Osteoblast (primary cell): ENCODE measurements at regions not wholly inside any gene's neighbourhood (a gene's known extent, or its start where the extent isn't known, plus 50 kb on each side); places are given as distances from the start of the nearest gene placed in this dataset.

Experiments
- DNase-seq: peaks from one replicate; pipeline ENCODE4 v3.0.0; 2011; ENCODE audit warnings: low spot score, mixed read lengths; ENCODE audit not compliant: insufficient read length; ENCODE audit errors: missing footprints
- H2AFZ ChIP-seq: 2 replicates; pipeline ENCODE4 v1.6.0; 2011; ENCODE audit warnings: mild to moderate bottlenecking, low read length
- H3K27ac ChIP-seq: 2 replicates; pipeline ENCODE4 v1.5.1; 2011; ENCODE audit warnings: mild to moderate bottlenecking, low read depth, low read length, moderate library complexity
- H3K27me3 ChIP-seq: 2 replicates; pipeline ENCODE4 v1.6.0; 2012; ENCODE audit warnings: mild to moderate bottlenecking, control low read depth, inconsistent platforms, low read length, moderate library complexity; ENCODE audit not compliant: insufficient read depth
- H3K36me3 ChIP-seq: 2 replicates; pipeline ENCODE4 v1.5.1; 2011; ENCODE audit warnings: mild to moderate bottlenecking, low read length, control low read depth, moderate library complexity; ENCODE audit not compliant: insufficient read depth
- H3K4me1 ChIP-seq: 2 replicates; pipeline ENCODE4 v1.5.1; 2011; ENCODE audit warnings: mild to moderate bottlenecking, low read length, control low read depth, moderate library complexity; ENCODE audit not compliant: insufficient read depth
- H3K4me2 ChIP-seq: 2 replicates; pipeline ENCODE4 v1.6.0; 2011; ENCODE audit warnings: mild to moderate bottlenecking, low read length; ENCODE audit not compliant: insufficient read depth
- H3K4me3 ChIP-seq: fragments of 200-600 bp; sonication (generic); 3 replicates; pipeline ENCODE4 v1.5.1; 2012; ENCODE audit warnings: mild to moderate bottlenecking, low read length, inconsistent platforms; ENCODE audit not compliant: insufficient read depth
- H3K79me2 ChIP-seq: 2 replicates; pipeline ENCODE4 v1.6.0; 2012; ENCODE audit warnings: mild to moderate bottlenecking, low read length, control low read depth, inconsistent platforms; ENCODE audit not compliant: insufficient read depth
- H3K9me3 ChIP-seq: 2 replicates; pipeline ENCODE4 v1.5.1; 2011; ENCODE audit warnings: low read depth, low read length, control low read depth
- H4K20me1 ChIP-seq: 2 replicates; pipeline ENCODE4 v1.6.0; 2012; ENCODE audit warnings: mild to moderate bottlenecking, low read length, control low read depth; ENCODE audit not compliant: insufficient read depth
- TF ChIP-seq, protein P1 (sequence below): IDR thresholded peaks from 2 replicates; pipeline ENCODE4 v1.5.1; 2011; ENCODE audit warnings: mild to moderate bottlenecking, low read depth, low read length, moderate library complexity; ENCODE audit errors: extremely low read depth

DNA sequence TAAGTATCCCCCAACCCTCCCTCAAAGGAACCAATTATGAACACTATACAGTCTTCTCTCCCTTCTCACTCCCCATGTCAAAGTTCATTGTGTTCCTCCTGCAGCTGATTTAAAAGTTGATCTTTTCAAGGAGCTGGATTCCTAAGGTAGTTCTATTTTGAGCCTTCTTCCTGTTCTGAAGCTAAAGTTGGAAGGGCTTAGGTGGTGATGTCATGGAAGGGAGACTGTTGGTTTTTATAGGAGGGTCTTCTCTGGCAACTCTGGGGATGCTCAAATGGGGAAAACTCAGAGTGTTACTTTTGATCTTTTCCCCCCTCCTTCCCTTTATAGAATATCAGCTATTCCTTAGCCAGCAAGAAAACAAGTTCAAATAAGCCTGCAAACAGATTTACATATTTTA, 83.0 kb upstream of the AK4 start:
- Histone ChIP-seq H3K4me2 (no peak overlapping the region), H3K4me3 (no peak overlapping the region), H3K36me3 (no peaks in the 10 kb centered on the region), H2AFZ (no peak overlapping the region), H3K27me3 (peaks cover 15% of the 10 kb centered on the region), H3K27ac (no peak overlapping the region), H3K79me2 (peaks cover 5% of the 10 kb centered on the region), H3K4me1 (peaks cover 10% of the 10 kb centered on the region), H4K20me1 (peaks cover 9% of the 10 kb centered on the region), H3K9me3 (no peaks in the 10 kb centered on the region)
- TF ChIP-seq, protein P1, sequence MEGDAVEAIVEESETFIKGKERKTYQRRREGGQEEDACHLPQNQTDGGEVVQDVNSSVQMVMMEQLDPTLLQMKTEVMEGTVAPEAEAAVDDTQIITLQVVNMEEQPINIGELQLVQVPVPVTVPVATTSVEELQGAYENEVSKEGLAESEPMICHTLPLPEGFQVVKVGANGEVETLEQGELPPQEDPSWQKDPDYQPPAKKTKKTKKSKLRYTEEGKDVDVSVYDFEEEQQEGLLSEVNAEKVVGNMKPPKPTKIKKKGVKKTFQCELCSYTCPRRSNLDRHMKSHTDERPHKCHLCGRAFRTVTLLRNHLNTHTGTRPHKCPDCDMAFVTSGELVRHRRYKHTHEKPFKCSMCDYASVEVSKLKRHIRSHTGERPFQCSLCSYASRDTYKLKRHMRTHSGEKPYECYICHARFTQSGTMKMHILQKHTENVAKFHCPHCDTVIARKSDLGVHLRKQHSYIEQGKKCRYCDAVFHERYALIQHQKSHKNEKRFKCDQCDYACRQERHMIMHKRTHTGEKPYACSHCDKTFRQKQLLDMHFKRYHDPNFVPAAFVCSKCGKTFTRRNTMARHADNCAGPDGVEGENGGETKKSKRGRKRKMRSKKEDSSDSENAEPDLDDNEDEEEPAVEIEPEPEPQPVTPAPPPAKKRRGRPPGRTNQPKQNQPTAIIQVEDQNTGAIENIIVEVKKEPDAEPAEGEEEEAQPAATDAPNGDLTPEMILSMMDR, result no peak
- DNase-seq, result no peak

DNA sequence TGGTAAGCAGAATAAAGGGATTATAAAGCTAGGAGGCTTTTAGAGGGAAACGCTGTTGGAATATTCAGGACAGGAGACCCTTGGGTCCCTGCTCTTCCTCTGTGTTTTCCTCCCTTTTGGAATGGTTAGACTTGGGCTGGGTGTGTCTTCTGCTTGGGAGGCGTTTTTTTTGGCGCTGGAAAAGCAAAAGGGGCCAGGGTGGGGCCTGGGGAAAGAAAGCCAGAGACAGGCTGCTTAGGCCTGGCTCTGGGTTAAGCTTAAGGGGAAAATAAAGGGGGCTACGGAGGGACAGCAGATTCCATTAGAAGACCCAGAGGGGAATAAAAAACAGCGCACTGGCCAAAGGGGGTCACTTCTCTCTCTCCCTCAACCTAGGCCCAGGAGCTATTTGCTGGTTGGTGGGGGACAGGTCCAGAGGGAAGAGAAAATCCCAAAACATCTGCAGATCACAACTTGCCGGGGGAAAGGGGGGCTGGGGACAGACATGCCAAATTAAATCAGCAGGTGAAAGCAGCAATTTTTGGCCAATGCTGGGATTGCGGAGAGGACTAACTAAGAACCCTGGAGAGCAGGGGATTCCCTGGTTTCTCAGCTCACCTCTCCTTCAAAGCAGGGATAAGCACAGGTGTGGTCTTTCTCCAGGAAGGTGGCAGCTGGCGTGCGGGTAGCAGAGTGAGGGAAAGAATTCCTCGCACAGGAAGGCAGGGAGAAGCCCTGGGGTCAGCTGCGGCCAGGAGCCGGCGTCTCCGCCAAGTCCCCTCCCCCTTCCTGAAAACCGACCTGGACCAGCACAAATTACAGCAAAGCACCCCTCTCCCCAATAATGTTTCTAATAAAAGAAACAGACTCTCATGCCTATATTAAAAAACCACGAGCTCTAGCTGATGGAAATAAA, 82.2 kb upstream of the AK4 start:
- peak overlapping the region; percentile 35 for H2AFZ ChIP-seq
- no peak for DNase-seq

DNA sequence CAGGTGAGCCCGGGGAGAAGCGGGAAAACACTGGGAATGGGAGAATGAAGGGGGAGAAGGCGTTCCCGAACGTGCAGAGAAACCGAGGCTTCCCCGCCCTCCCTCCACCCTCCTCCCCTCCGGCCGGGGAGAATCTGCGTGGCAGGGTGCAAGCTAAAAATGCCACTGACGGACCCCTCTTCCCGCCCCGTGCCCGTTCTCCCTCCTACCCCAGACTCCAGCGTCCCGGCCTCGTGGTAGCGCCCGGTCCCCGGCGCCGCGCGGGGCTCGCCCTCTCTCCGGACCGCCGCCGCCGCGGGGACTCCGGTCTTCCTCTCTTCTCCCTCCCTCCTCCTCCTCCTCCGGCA, 81.6 kb upstream of the AK4 start:
- DNase-seq, result no peak
- H2AFZ ChIP-seq, result peak overlapping the region; percentile 74
- H3K4me3 ChIP-seq, result peak overlapping the region; percentile 79
- no peaks in the 10 kb centered on the region for H3K9me3 ChIP-seq
- no peak overlapping the region for H3K27ac ChIP-seq
- peaks cover 5% of the 10 kb centered on the region for H3K79me2 ChIP-seq
- TF ChIP-seq, protein P1, result no peak
- peaks cover 17% of the 10 kb centered on the region for H3K27me3 ChIP-seq
- peaks cover 7% of the 10 kb centered on the region for H3K4me1 ChIP-seq
- H3K4me2 ChIP-seq, result peak overlapping the region; percentile 74
- peaks cover 9% of the 10 kb centered on the region for H4K20me1 ChIP-seq
- no peaks in the 10 kb centered on the region for H3K36me3 ChIP-seq

More for the DNA sequence above, 82.2 kb upstream of the AK4 start:
- peaks cover 5% of the 10 kb centered on the region for H3K79me2 ChIP-seq
- H3K9me3 ChIP-seq, result no peaks in the 10 kb centered on the region
- peak overlapping the region; percentile 74 for H3K4me2 ChIP-seq
- H3K27me3 ChIP-seq, result peaks cover 17% of the 10 kb centered on the region
- H4K20me1 ChIP-seq, result peaks cover 9% of the 10 kb centered on the region
- H3K27ac ChIP-seq, result no peak overlapping the region
- TF ChIP-seq, protein P1, result no peak
- no peaks in the 10 kb centered on the region for H3K36me3 ChIP-seq
- H3K4me3 ChIP-seq, result peak overlapping the region; percentile 79
- peaks cover 7% of the 10 kb centered on the region for H3K4me1 ChIP-seq

DNA sequence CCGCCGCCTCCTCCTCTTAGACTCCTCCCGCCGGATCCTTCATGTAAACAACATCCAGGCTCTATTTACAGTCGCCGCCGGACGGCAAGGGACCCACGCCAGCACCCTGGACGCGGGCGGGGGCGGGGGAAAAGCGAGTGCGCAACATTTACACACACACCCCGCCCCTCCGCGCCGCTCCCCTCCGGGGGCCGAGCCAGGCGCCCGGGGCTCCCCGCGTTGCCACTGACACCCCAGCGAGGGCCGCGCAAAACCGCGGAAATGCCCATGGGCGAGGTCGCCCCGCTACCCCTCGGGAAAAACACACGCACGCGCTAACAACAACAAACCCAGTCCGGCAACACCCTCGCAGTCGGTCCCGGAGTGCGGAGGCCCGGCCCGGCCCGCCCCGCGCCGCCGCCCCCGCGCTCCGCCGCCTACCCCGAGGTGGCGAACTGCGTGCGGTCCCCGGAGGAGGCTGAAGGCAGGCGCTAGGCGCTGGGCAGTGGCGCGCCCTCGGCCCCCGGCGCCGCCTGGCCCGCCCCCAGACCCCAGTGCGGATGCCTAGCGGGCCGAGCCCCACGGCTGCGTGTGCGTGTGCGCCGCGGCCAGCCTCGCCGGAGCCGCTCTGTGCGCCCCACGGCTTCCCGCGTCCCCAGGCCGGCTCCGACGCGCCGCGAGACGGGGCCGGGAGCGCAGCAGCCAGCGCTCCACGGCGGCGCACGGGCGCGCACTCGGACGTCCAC, 81.1 kb upstream of the AK4 start:
- Histone ChIP-seq H4K20me1 (peaks cover 9% of the 10 kb centered on the region), H3K9me3 (no peaks in the 10 kb centered on the region), H3K4me3 (peak overlapping the region; percentile 79), H3K4me2 (peak overlapping the region; percentile 74), H3K4me1 (peaks cover 7% of the 10 kb centered on the region), H3K27ac (no peak overlapping the region), H3K36me3 (no peaks in the 10 kb centered on the region), H3K27me3 (peaks cover 17% of the 10 kb centered on the region), H2AFZ (peak overlapping the region; percentile 74), H3K79me2 (peaks cover 5% of the 10 kb centered on the region)
- DNase-seq, result peak; percentile 98
- TF ChIP-seq, protein P1, result no peak
